SIG-M5 treated with dmso at 0.1 percent for 504 hours (cell line): ENCODE measurements at regions not wholly inside any gene's neighbourhood (a gene's known extent, or its start where the extent isn't known, plus 50 kb on each side); places are given as distances from the start of the nearest gene placed in this dataset.

Source experiments
- DNase-seq: peaks from one replicate; lab custom pipeline; 2025; ENCODE audit not compliant: unreplicated experiment; lab: John Stamatoyannopoulos, UW

GRCh38 chr1:84090447-84091245 is 53.4 kb upstream of the PRKACB start:
- no peak for DNase-seq

- DNase-seq: no peak
Measured at GRCh38 chr1:84089867-84090266, 54.2 kb upstream of the PRKACB start.

GRCh38 chr1:84089465-84089864 is 54.6 kb upstream of the PRKACB start:
- DNase-seq: no peak

- DNase-seq: no peak
Measured at GRCh38 chr1:84086616-84087015, 57.5 kb upstream of the PRKACB start.

- DNase-seq: no peak
Measured at GRCh38 chr1:84086189-84086588, 57.9 kb upstream of the PRKACB start.

- DNase-seq: no peak
Measured at GRCh38 chr1:84083307-84083706, 60.8 kb upstream of the PRKACB start.

GRCh38 chr1:84078842-84079202 is 65.2 kb upstream of the PRKACB start:
- DNase-seq: no peak

GRCh38 chr1:84078108-84078841 is 65.8 kb upstream of the PRKACB start:
- DNase-seq: no peak

- peak; percentile 58 for DNase-seq
Measured at GRCh38 chr1:84077476-84078107, 66.5 kb upstream of the PRKACB start.

GRCh38 chr1:84073266-84073665 is 70.8 kb upstream of the PRKACB start:
- no peak for DNase-seq

- DNase-seq: no peak
Measured at GRCh38 chr1:84069236-84069845, 70.4 kb upstream of the TTLL7 start.

- no peak for DNase-seq
Measured at GRCh38 chr1:84062496-84062895, 63.6 kb upstream of the TTLL7 start.

- no peak for DNase-seq
Measured at GRCh38 chr1:84061336-84061735, 62.4 kb upstream of the TTLL7 start.

- DNase-seq: no peak
Measured at GRCh38 chr1:84060781-84061180, 61.8 kb upstream of the TTLL7 start.

GRCh38 chr1:84048820-84049219 is 49.9 kb upstream of the TTLL7 start:
- DNase-seq: no peak
